ENCODE measurements at regions not wholly inside any gene's neighbourhood (a gene's known extent, or its start where the extent isn't known, plus 50 kb on each side); places are given as distances from the start of the nearest gene placed in this dataset.

GRCh38 chr4:135508006-135508714 lies 1306.6 kb upstream of the PABPC4L start:
- no peak overlapping the region for H3K4me3 ChIP-seq (ENCODE audit: insufficient read depth, low read length, poor library complexity, severe bottlenecking)
- H3K79me2 ChIP-seq (ENCODE audit: insufficient read depth, low read length): no peaks in the 10 kb centered on the region
- no peaks in the 10 kb centered on the region for H4K20me1 ChIP-seq (ENCODE audit: low read depth, low read length)
- no peaks in the 10 kb centered on the region for H3K27me3 ChIP-seq (ENCODE audit: low read length)
- H3K9me2 ChIP-seq (replicated peaks; ENCODE audit: insufficient read depth, low read length): no peaks in the 10 kb centered on the region
- no peak overlapping the region for H3K27ac ChIP-seq (ENCODE audit: low read depth, low read length)
- H3K4me2 ChIP-seq (ENCODE audit: low read depth, low read length, poor library complexity, severe bottlenecking): no peak overlapping the region
- H3K36me3 ChIP-seq (ENCODE audit: low read length): no peaks in the 10 kb centered on the region
- no peaks in the 10 kb centered on the region for H3K9me3 ChIP-seq (ENCODE audit: insufficient read depth, low read length)
- H3F3A ChIP-seq (ENCODE audit: insufficient read depth): no peaks in the 10 kb centered on the region
- no peak for TF ChIP-seq EZH2phosphoT487 (conservative IDR thresholded peaks at IDR 0.05; ENCODE audit: low read length)
- no peak for TF ChIP-seq CTCF (IDR thresholded peaks at IDR 0.05; ENCODE audit: insufficient read depth, low read length, poor library complexity, severe bottlenecking)
- no peak overlapping the region for H3K9ac ChIP-seq (ENCODE audit: low read length)
- peak overlapping the region; percentile 7 for H2AFZ ChIP-seq (ENCODE audit: low read depth, low read length, severe bottlenecking)

- Histone ChIP-seq H3K27me3 (ENCODE audit: low read length) (no peaks in the 10 kb centered on the region), H3K4me2 (ENCODE audit: low read depth, low read length, poor library complexity, severe bottlenecking) (no peak overlapping the region), H3F3A (ENCODE audit: insufficient read depth) (no peaks in the 10 kb centered on the region)
These were observed 1296.1 kb upstream of the PABPC4L start for GRCh38 chr4:135497563-135498152.

GRCh38 chr4:135492439-135492838 lies 1290.8 kb upstream of the PABPC4L start:
- H3K4me2 ChIP-seq (ENCODE audit: low read depth, low read length, poor library complexity, severe bottlenecking): no peak overlapping the region

More at GRCh38 chr4:135497563-135498152, 1296.1 kb upstream of the PABPC4L start:
- Histone ChIP-seq H3K9me2 (replicated peaks; ENCODE audit: insufficient read depth, low read length) (no peaks in the 10 kb centered on the region), H3K9me3 (ENCODE audit: insufficient read depth, low read length) (no peaks in the 10 kb centered on the region), H3K4me3 (ENCODE audit: insufficient read depth, low read length, poor library complexity, severe bottlenecking) (no peak overlapping the region), H3K79me2 (ENCODE audit: insufficient read depth, low read length) (no peaks in the 10 kb centered on the region), H3K9ac (ENCODE audit: low read length) (no peak overlapping the region), H4K20me1 (ENCODE audit: low read depth, low read length) (no peaks in the 10 kb centered on the region), H3K36me3 (ENCODE audit: low read length) (no peaks in the 10 kb centered on the region), H2AFZ (ENCODE audit: low read depth, low read length, severe bottlenecking) (no peak overlapping the region), H3K27ac (ENCODE audit: low read depth, low read length) (no peak overlapping the region)
- TF ChIP-seq EZH2phosphoT487 (conservative IDR thresholded peaks at IDR 0.05; ENCODE audit: low read length) (no peak), CTCF (IDR thresholded peaks at IDR 0.05; ENCODE audit: insufficient read depth, low read length, poor library complexity, severe bottlenecking) (no peak)

More at GRCh38 chr4:135492439-135492838, 1290.8 kb upstream of the PABPC4L start:
- H3K27ac ChIP-seq (ENCODE audit: low read depth, low read length): no peak overlapping the region
- H3K79me2 ChIP-seq (ENCODE audit: insufficient read depth, low read length): no peaks in the 10 kb centered on the region
- H3K9me2 ChIP-seq (replicated peaks; ENCODE audit: insufficient read depth, low read length): no peaks in the 10 kb centered on the region
- H3K36me3 ChIP-seq (ENCODE audit: low read length): no peaks in the 10 kb centered on the region
- H3K9me3 ChIP-seq (ENCODE audit: insufficient read depth, low read length): no peaks in the 10 kb centered on the region
- H4K20me1 ChIP-seq (ENCODE audit: low read depth, low read length): no peaks in the 10 kb centered on the region
- H3K9ac ChIP-seq (ENCODE audit: low read length): no peak overlapping the region
- no peaks in the 10 kb centered on the region for H3F3A ChIP-seq (ENCODE audit: insufficient read depth)
- no peaks in the 10 kb centered on the region for H3K27me3 ChIP-seq (ENCODE audit: low read length)
- TF ChIP-seq CTCF (IDR thresholded peaks at IDR 0.05; ENCODE audit: insufficient read depth, low read length, poor library complexity, severe bottlenecking) (no peak), EZH2phosphoT487 (conservative IDR thresholded peaks at IDR 0.05; ENCODE audit: low read length) (no peak)
- H3K4me3 ChIP-seq (ENCODE audit: insufficient read depth, low read length, poor library complexity, severe bottlenecking): no peak overlapping the region
- no peak overlapping the region for H2AFZ ChIP-seq (ENCODE audit: low read depth, low read length, severe bottlenecking)

Measured in SU-DHL-6 (cell line).